WTC11 (cell line): ENCODE measurements at regions not wholly inside any gene's neighbourhood (a gene's known extent, or its start where the extent isn't known, plus 50 kb on each side); places are given as distances from the start of the nearest gene placed in this dataset.

Experiments
- ATF1 ChIP-seq: sonication (generic); formaldehyde crosslinking; IDR thresholded peaks from 2 replicates; pipeline ENCODE4 v1.8.1; 2023; ENCODE audit warnings: mild to moderate bottlenecking, moderate library complexity, missing genetic modification reagents
- CTCF ChIP-seq: fragments of 200-600 bp; IDR thresholded peaks from 2 replicates; pipeline ENCODE4 v1.8.0; 2022; ENCODE audit warnings: antibody characterized with exemption
- KAT7 ChIP-seq: sonication (generic); formaldehyde crosslinking; IDR thresholded peaks from 2 replicates; pipeline ENCODE4 v1.8.1; 2023; ENCODE audit warnings: missing genetic modification reagents, mild to moderate bottlenecking, borderline replicate concordance
- RELA ChIP-seq: sonication (generic); formaldehyde crosslinking; IDR thresholded peaks from 2 replicates; pipeline ENCODE4 v1.8.1; 2022; ENCODE audit warnings: missing genetic modification reagents, mild to moderate bottlenecking, borderline replicate concordance
- TCF7 ChIP-seq: sonication (generic); formaldehyde crosslinking; IDR thresholded peaks from 2 replicates; pipeline ENCODE4 v1.8.0; 2022; ENCODE audit warnings: mild to moderate bottlenecking, low read depth, missing genetic modification reagents, moderate library complexity

- TF ChIP-seq RELA (CRISPR knock-in tag): no peak
- TF ChIP-seq TCF7 (CRISPR knock-in tag): no peak
- no peak for TF ChIP-seq KAT7 (CRISPR knock-in tag)
- TF ChIP-seq ATF1: no peak
- no peak for TF ChIP-seq CTCF
These were observed 112.6 kb downstream of the ZNF664 start for GRCh38 chr12:124085419-124086296.
